Colon (tissue), 2 donors: ENCODE measurements at regions not wholly inside any gene's neighbourhood (a gene's known extent, or its start where the extent isn't known, plus 50 kb on each side); places are given as distances from the start of the nearest gene placed in this dataset.
"Not testable (repeated sequence)": the region's sequence is repeated elsewhere in the genome, so short reads cannot be mapped to it uniquely, and the experiment has no call there.

Experiments
- FAIRE-seq: peaks from 2 replicates; lab custom pipeline; 2012; peaks lifted over from hg19 to GRCh38; lab: Jason Lieb, UNC
- donor health status: control.
- donor health status: control.

GRCh38 chr4:117560329-117560728, 474.0 kb upstream of the NDST3 start:
- FAIRE-seq, result no peak

- no peak for FAIRE-seq
These were observed 460.2 kb upstream of the NDST3 start for GRCh38 chr4:117574085-117574484.

- no peak for FAIRE-seq
These were observed 458.4 kb upstream of the NDST3 start for GRCh38 chr4:117575850-117576249.

GRCh38 chr4:117577686-117578311, 456.5 kb upstream of the NDST3 start:
- FAIRE-seq, result no peak

GRCh38 chr4:117588771-117589170, 445.5 kb upstream of the NDST3 start:
- no peak for FAIRE-seq

- no peak for FAIRE-seq
These were observed 437.3 kb upstream of the NDST3 start for GRCh38 chr4:117596917-117597480.

GRCh38 chr4:117599393-117599792, 434.9 kb upstream of the NDST3 start:
- FAIRE-seq, result not testable (repeated sequence)

GRCh38 chr4:117600936-117601335, 433.4 kb upstream of the NDST3 start:
- not testable (repeated sequence) for FAIRE-seq

GRCh38 chr4:117610706-117611308, 423.5 kb upstream of the NDST3 start:
- no peak for FAIRE-seq

- no peak for FAIRE-seq
These were observed 412.6 kb upstream of the NDST3 start for GRCh38 chr4:117621673-117622072.

- no peak for FAIRE-seq
These were observed 411.0 kb upstream of the NDST3 start for GRCh38 chr4:117623326-117623725.

GRCh38 chr4:117626664-117627063, 407.6 kb upstream of the NDST3 start:
- FAIRE-seq, result no peak

- no peak for FAIRE-seq
These were observed 399.6 kb upstream of the NDST3 start for GRCh38 chr4:117634716-117635115.

- no peak for FAIRE-seq
These were observed 396.9 kb upstream of the NDST3 start for GRCh38 chr4:117637347-117637746.

- no peak for FAIRE-seq
These were observed 393.4 kb upstream of the NDST3 start for GRCh38 chr4:117640836-117641235.

- FAIRE-seq, result no peak
These were observed 392.8 kb upstream of the NDST3 start for GRCh38 chr4:117641519-117641918.

GRCh38 chr4:117654079-117654478, 380.2 kb upstream of the NDST3 start:
- FAIRE-seq, result no peak

GRCh38 chr4:117660668-117661067, 373.6 kb upstream of the NDST3 start:
- no peak for FAIRE-seq

- FAIRE-seq, result no peak
These were observed 372.9 kb upstream of the NDST3 start for GRCh38 chr4:117661091-117662072.

- no peak for FAIRE-seq
These were observed 369.4 kb upstream of the NDST3 start for GRCh38 chr4:117664706-117665444.

- FAIRE-seq, result no peak
These were observed 358.1 kb upstream of the NDST3 start for GRCh38 chr4:117676153-117676552.

GRCh38 chr4:117678861-117679260, 355.4 kb upstream of the NDST3 start:
- no peak for FAIRE-seq
